ENCODE measurements at regions not wholly inside any gene's neighbourhood (a gene's known extent, or its start where the extent isn't known, plus 50 kb on each side); places are given as distances from the start of the nearest gene placed in this dataset.

GRCh38 chr16:73874324-73874723 lies 422.3 kb upstream of the PSMD7 start:
- TF ChIP-seq CTCF (IDR thresholded peaks at IDR 0.05), result no peak
- no peak for TF ChIP-seq POLR2A (IDR thresholded peaks at IDR 0.05)
- no peak for TF ChIP-seq EP300 (IDR thresholded peaks at IDR 0.05; ENCODE audit: low read depth)
